Omental fat pad (tissue), 3 donors: ENCODE measurements at regions not wholly inside any gene's neighbourhood (a gene's known extent, or its start where the extent isn't known, plus 50 kb on each side); places are given as distances from the start of the nearest gene placed in this dataset.

ENCODE experiments used
- ATAC-seq: fragments of 150-250 bp; one replicate; pipeline ENCODE4 v1.9.1; 2016; ENCODE audit warnings: mild to moderate bottlenecking, moderate library complexity; ENCODE audit not compliant: low FRiP score
- DNase-seq: peaks from one replicate; pipeline ENCODE4 v3.0.0-alpha.2; 2019; ENCODE audit warnings: low spot score
- CTCF ChIP-seq, 3 donors: fragments of 450-650 bp; IDR thresholded peaks; one replicate each; pipeline ENCODE4 v1.5.1; 2016 to 2017; ENCODE audit warnings: antibody characterized with exemption in 3 of 3, mild to moderate bottlenecking in 3 of 3, moderate library complexity in 2 of 3

GRCh38 chr4:181157647-181158046, 1085.6 kb upstream of the TENM3 start:
- no peak for TF ChIP-seq CTCF (IDR thresholded peaks at IDR 0.05)
- ATAC-seq (no peak), DNase-seq (no peak)

GRCh38 chr4:181158971-181159370, 1084.2 kb upstream of the TENM3 start:
- no peak for TF ChIP-seq CTCF (IDR thresholded peaks at IDR 0.05)
- ATAC-seq = no peak
- DNase-seq = no peak

- DNase-seq (no peak), ATAC-seq (no peak)
- TF ChIP-seq CTCF (IDR thresholded peaks at IDR 0.05) = no peak
Observed at GRCh38 chr4:181161669-181162068, 1081.5 kb upstream of the TENM3 start.

GRCh38 chr4:181162266-181162665, 1080.9 kb upstream of the TENM3 start:
- TF ChIP-seq CTCF (IDR thresholded peaks at IDR 0.05) = no peak
- ATAC-seq = no peak
- DNase-seq = no peak

GRCh38 chr4:181162676-181163075, 1080.5 kb upstream of the TENM3 start:
- no peak for ATAC-seq
- no peak for DNase-seq
- TF ChIP-seq CTCF (IDR thresholded peaks at IDR 0.05) = no peak

- TF ChIP-seq CTCF (IDR thresholded peaks at IDR 0.05) = no peak
- no peak for ATAC-seq
- DNase-seq = no peak
Observed at GRCh38 chr4:181166742-181167399, 1076.3 kb upstream of the TENM3 start.

- ATAC-seq (no peak), DNase-seq (no peak)
Observed at GRCh38 chr4:181168011-181168805, 1075.0 kb upstream of the TENM3 start.

More at GRCh38 chr4:181168011-181168805, 1075.0 kb upstream of the TENM3 start:
- TF ChIP-seq CTCF (IDR thresholded peaks at IDR 0.05) = no peak
